Panc1 (cell line): ENCODE measurements at regions not wholly inside any gene's neighbourhood (a gene's known extent, or its start where the extent isn't known, plus 50 kb on each side); places are given as distances from the start of the nearest gene placed in this dataset.
"Not testable (repeated sequence)": the region's sequence is repeated elsewhere in the genome, so short reads cannot be mapped to it uniquely, and the experiment has no call there.

Experiments
- ATAC-seq: fragments of 200-7000 bp; cut with Tn5 transposase; 2 replicates; pipeline ENCODE4 v1.9.1; 2020; ENCODE audit warnings: mild to moderate bottlenecking, moderate library complexity
- BruUV-seq: library from RNA; stranded (reverse); fragments of 400-500 nt; replicated peaks from 2 replicates; lab custom pipeline; 2021; lab: Mats Ljungman, UMichigan
- CTCF ChIA-PET: fragments of 300-600 bp; sonication (Branson Sonifier 250); formaldehyde crosslinking; loops from one replicate; lab custom pipeline; 2022; ENCODE audit warnings: antibody characterized with exemption; lab: Charles Lee
- POLR2A ChIA-PET: fragments of 300-600 bp; sonication (Branson Sonifier 250); formaldehyde crosslinking; loops from one replicate; lab custom pipeline; 2022; ENCODE audit warnings: antibody characterized with exemption; lab: Charles Lee
- DNase-seq: peaks from one replicate; pipeline ENCODE4 v3.0.0-alpha.2; 2010; ENCODE audit warnings: low read depth, low spot score
- H3K27ac ChIP-seq: 2 replicates; pipeline ENCODE4 v1.5.1; 2011; ENCODE audit warnings: mild to moderate bottlenecking, low read length, inconsistent platforms
- H3K27me3 ChIP-seq: fragments of 200-500 bp; sonication (Bioruptor generic); 2 replicates; pipeline ENCODE4 v1.6.0; 2014; ENCODE audit warnings: low read length, inconsistent platforms; ENCODE audit not compliant: control insufficient read depth, insufficient read depth
- H3K36me3 ChIP-seq: fragments of 200-500 bp; sonication (Bioruptor generic); 2 replicates; pipeline ENCODE4 v1.5.1; 2014; ENCODE audit warnings: inconsistent platforms, mild to moderate bottlenecking, low read length, moderate library complexity; ENCODE audit not compliant: control insufficient read depth, insufficient read depth
- H3K4me1 ChIP-seq: 2 replicates; pipeline ENCODE4 v1.5.1; 2011; ENCODE audit warnings: inconsistent platforms, mild to moderate bottlenecking, low read length, moderate library complexity; ENCODE audit not compliant: control insufficient read depth, insufficient read depth
- H3K4me3 ChIP-seq, 2 experiments: 2 replicates each; pipeline ENCODE4 v1.5.1; 2011 to 2012; ENCODE audit warnings: low read depth in 2 of 2, low read length in 2 of 2, mild to moderate bottlenecking in 2 of 2, inconsistent platforms in 1 of 2, moderate library complexity in 1 of 2
- H3K9me3 ChIP-seq: fragments of 200-500 bp; sonication (Bioruptor generic); 2 replicates; pipeline ENCODE4 v1.5.1; 2014; ENCODE audit warnings: low read depth, mild to moderate bottlenecking, inconsistent platforms, low read length, moderate library complexity; ENCODE audit not compliant: control insufficient read depth, insufficient read depth
- POLR2AphosphoS5 ChIP-seq: IDR thresholded peaks from 2 replicates; pipeline ENCODE4 v1.6.1; 2012; ENCODE audit warnings: mild to moderate bottlenecking, low read depth, low read length, moderate library complexity
- SIN3A ChIP-seq: IDR thresholded peaks from 2 replicates; pipeline ENCODE4 v1.6.1; 2012; ENCODE audit warnings: low read depth, mild to moderate bottlenecking, low read length, moderate library complexity, borderline replicate concordance; ENCODE audit not compliant: insufficient read depth
- TCF7L2 ChIP-seq: IDR thresholded peaks from 2 replicates; pipeline ENCODE4 v1.6.1; 2011; ENCODE audit warnings: mild to moderate bottlenecking, low read depth, low read length, inconsistent platforms
- in situ Hi-C: cut with HindIII; loops from 2 replicates; pipeline ENCODE4 v1.10.0; 2016; ENCODE audit warnings: low sequenced_read_pairs, low pct_unique_long_range_greater_than_20kb
- intact Hi-C: fragments of 100-400 bp; cut with micrococcal nuclease; formaldehyde crosslinking; loops from one replicate; pipeline ENCODE4 v1.10.0; 2022; ENCODE audit not compliant: unreplicated experiment
- TF ChIP-seq, protein P1 (sequence below): fragments of 450-650 bp; IDR thresholded peaks from 2 replicates; pipeline ENCODE4 v1.5.1; 2017; ENCODE audit warnings: mild to moderate bottlenecking
- TF ChIP-seq, protein P2 (sequence below), 2 experiments: IDR thresholded peaks; 2 replicates each; pipeline ENCODE4 v1.6.1; 2011 to 2012; ENCODE audit warnings: low read depth in 2 of 2, control low read depth in 1 of 2, low read length in 1 of 2, mild to moderate bottlenecking in 1 of 2, moderate library complexity in 1 of 2; ENCODE audit not compliant: insufficient read depth in 1 of 2

- POLR2A ChIA-PET, in situ Hi-C loops, H3K4me1 ChIP-seq, H3K27me3 ChIP-seq, BruUV-seq, H3K4me3 ChIP-seq, H3K27ac ChIP-seq, DNase-seq, intact Hi-C loops, CTCF ChIA-PET, H3K9me3 ChIP-seq, H3K36me3 ChIP-seq: not testable (repeated sequence)
- peak; percentile 33; the same call in 1 of the 2 replicates for ATAC-seq
Observed at GRCh38 chr10:131385161-131385872, 73.8 kb upstream of the TCERG1L start.

DNA sequence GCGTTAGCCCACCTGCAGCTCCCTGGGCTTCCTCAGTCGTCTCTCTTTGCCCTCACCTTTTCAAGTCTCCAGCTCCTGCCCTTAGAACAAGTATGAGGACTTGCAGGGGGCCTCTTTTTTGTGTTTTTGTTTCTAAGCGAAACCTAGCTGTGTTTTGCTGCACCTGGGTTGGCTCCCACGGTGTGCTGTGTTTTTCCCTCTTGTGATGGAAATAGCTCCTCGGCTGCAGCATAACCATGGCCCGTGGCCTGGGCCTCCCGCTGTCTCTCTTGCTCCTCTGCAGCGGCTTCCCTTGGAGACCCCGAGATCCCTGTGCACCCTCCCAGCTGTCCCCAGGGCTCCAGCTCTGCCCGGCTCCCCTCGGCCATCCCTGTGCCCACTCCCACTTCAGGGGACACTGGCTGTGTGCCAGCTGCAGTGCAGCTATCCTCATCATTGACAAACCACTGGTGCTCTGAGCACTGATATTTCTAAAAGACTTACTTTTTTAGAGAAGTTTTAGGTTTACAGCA is 75.6 kb upstream of the TCERG1L start:
- peak; percentile 40; the same call in 1 of the 2 replicates for ATAC-seq
- POLR2A ChIA-PET = no interaction called here

More for the DNA sequence above, 75.6 kb upstream of the TCERG1L start:
- H3K27ac ChIP-seq = no peak overlapping the region
- TF ChIP-seq TCF7L2 (no peak), SIN3A (no peak), POLR2AphosphoS5 (no peak)
- TF ChIP-seq, protein P1, sequence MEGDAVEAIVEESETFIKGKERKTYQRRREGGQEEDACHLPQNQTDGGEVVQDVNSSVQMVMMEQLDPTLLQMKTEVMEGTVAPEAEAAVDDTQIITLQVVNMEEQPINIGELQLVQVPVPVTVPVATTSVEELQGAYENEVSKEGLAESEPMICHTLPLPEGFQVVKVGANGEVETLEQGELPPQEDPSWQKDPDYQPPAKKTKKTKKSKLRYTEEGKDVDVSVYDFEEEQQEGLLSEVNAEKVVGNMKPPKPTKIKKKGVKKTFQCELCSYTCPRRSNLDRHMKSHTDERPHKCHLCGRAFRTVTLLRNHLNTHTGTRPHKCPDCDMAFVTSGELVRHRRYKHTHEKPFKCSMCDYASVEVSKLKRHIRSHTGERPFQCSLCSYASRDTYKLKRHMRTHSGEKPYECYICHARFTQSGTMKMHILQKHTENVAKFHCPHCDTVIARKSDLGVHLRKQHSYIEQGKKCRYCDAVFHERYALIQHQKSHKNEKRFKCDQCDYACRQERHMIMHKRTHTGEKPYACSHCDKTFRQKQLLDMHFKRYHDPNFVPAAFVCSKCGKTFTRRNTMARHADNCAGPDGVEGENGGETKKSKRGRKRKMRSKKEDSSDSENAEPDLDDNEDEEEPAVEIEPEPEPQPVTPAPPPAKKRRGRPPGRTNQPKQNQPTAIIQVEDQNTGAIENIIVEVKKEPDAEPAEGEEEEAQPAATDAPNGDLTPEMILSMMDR = no peak
- TF ChIP-seq, protein P2, sequence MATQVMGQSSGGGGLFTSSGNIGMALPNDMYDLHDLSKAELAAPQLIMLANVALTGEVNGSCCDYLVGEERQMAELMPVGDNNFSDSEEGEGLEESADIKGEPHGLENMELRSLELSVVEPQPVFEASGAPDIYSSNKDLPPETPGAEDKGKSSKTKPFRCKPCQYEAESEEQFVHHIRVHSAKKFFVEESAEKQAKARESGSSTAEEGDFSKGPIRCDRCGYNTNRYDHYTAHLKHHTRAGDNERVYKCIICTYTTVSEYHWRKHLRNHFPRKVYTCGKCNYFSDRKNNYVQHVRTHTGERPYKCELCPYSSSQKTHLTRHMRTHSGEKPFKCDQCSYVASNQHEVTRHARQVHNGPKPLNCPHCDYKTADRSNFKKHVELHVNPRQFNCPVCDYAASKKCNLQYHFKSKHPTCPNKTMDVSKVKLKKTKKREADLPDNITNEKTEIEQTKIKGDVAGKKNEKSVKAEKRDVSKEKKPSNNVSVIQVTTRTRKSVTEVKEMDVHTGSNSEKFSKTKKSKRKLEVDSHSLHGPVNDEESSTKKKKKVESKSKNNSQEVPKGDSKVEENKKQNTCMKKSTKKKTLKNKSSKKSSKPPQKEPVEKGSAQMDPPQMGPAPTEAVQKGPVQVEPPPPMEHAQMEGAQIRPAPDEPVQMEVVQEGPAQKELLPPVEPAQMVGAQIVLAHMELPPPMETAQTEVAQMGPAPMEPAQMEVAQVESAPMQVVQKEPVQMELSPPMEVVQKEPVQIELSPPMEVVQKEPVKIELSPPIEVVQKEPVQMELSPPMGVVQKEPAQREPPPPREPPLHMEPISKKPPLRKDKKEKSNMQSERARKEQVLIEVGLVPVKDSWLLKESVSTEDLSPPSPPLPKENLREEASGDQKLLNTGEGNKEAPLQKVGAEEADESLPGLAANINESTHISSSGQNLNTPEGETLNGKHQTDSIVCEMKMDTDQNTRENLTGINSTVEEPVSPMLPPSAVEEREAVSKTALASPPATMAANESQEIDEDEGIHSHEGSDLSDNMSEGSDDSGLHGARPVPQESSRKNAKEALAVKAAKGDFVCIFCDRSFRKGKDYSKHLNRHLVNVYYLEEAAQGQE (IDR thresholded peaks at IDR 0.05; ENCODE audit: insufficient read depth in 1 of 2, low read depth in 2 of 2, low read length in 1 of 2) = no peak
- CTCF ChIA-PET = interaction anchor here (0.6 kb wide), 3 partner anchors 67 to 543 kb away, joined by 3 read pairs; no protein-coding TSS in a partner anchor
- intact Hi-C loops = no loop called here
- no peaks in the 10 kb centered on the region for H3K36me3 ChIP-seq
- H3K4me3 ChIP-seq = no peak overlapping the region
- no peak for DNase-seq
- peaks cover 17% of the 10 kb centered on the region for H3K27me3 ChIP-seq
- in situ Hi-C loops = no loop called here
- BruUV-seq = no TSS peak
- no peaks in the 10 kb centered on the region for H3K9me3 ChIP-seq
- no peaks in the 10 kb centered on the region for H3K4me1 ChIP-seq
